MM.1S (cell line): ENCODE measurements at regions not wholly inside any gene's neighbourhood (a gene's known extent, or its start where the extent isn't known, plus 50 kb on each side); places are given as distances from the start of the nearest gene placed in this dataset.

Experiments
- DNase-seq: peaks from one replicate; pipeline ENCODE4 v3.0.0-alpha.2; 2015
- H2AFZ ChIP-seq: fragments of 300-600 bp; sonication (generic); 2 replicates; pipeline ENCODE4 v1.6.0; 2016; ENCODE audit warnings: antibody characterized with exemption, low read length
- H3F3A ChIP-seq: fragments of 300-600 bp; sonication (generic); 2 replicates; pipeline ENCODE4 v1.6.1; 2016; ENCODE audit warnings: mild to moderate bottlenecking, antibody characterized with exemption, low read length, moderate library complexity, mixed read lengths; ENCODE audit not compliant: insufficient read depth
- H3K27ac ChIP-seq: fragments of 300-600 bp; sonication (generic); 2 replicates; pipeline ENCODE4 v1.5.1; 2016; ENCODE audit warnings: mild to moderate bottlenecking, low read length
- H3K27me3 ChIP-seq: fragments of 300-600 bp; sonication (generic); replicated peaks from 2 replicates; pipeline ENCODE4 v1.6.0; 2016; ENCODE audit warnings: low read length; ENCODE audit not compliant: insufficient read depth
- H3K36me3 ChIP-seq: fragments of 300-600 bp; sonication (generic); replicated peaks from 2 replicates; pipeline ENCODE4 v1.6.1; 2016; ENCODE audit warnings: mild to moderate bottlenecking, low read length, mixed read lengths; ENCODE audit not compliant: insufficient read depth
- H3K4me1 ChIP-seq: fragments of 300-600 bp; sonication (generic); 2 replicates; pipeline ENCODE4 v1.6.1; 2016; ENCODE audit warnings: low read length, mixed read lengths
- H3K4me2 ChIP-seq: fragments of 300-600 bp; sonication (generic); 2 replicates; pipeline ENCODE4 v1.6.0; 2016; ENCODE audit warnings: low read depth, low read length
- H3K4me3 ChIP-seq: fragments of 300-600 bp; sonication (generic); 2 replicates; pipeline ENCODE4 v1.5.1; 2016; ENCODE audit warnings: low read length, mixed read lengths
- H3K79me2 ChIP-seq: fragments of 300-600 bp; sonication (generic); 2 replicates; pipeline ENCODE4 v1.6.1; 2016; ENCODE audit warnings: mixed run types, low read length, mixed read lengths
- H3K9ac ChIP-seq: fragments of 300-600 bp; sonication (generic); 2 replicates; pipeline ENCODE4 v1.6.1; 2016; ENCODE audit warnings: low read length, mixed read lengths
- H3K9me2 ChIP-seq: fragments of 300-600 bp; sonication (generic); replicated peaks from 2 replicates; pipeline ENCODE4 v1.6.1; 2016; ENCODE audit warnings: mild to moderate bottlenecking, low read length, mixed read lengths; ENCODE audit not compliant: insufficient read depth
- H3K9me3 ChIP-seq: fragments of 300-600 bp; sonication (generic); replicated peaks from 2 replicates; pipeline ENCODE4 v1.6.1; 2016; ENCODE audit warnings: mild to moderate bottlenecking, low read length, mixed read lengths; ENCODE audit not compliant: insufficient read depth
- H4K20me1 ChIP-seq: fragments of 300-600 bp; sonication (generic); 2 replicates; pipeline ENCODE4 v1.6.1; 2016; ENCODE audit warnings: mild to moderate bottlenecking, low read length, moderate library complexity, mixed read lengths; ENCODE audit not compliant: insufficient read depth
- CTCF ChIP-seq: fragments of 300-600 bp; sonication (generic); IDR thresholded peaks from 2 replicates; pipeline ENCODE4 v1.5.1; 2016; ENCODE audit warnings: antibody characterized with exemption, low read length, mixed read lengths
- EZH2 ChIP-seq: fragments of 300-600 bp; sonication (generic); optimal IDR thresholded peaks from 2 replicates; pipeline ENCODE3; 2017; ENCODE audit warnings: low read depth, mild to moderate bottlenecking, antibody characterized with exemption, low read length, mixed read lengths
- EZH2phosphoT487 ChIP-seq: fragments of 300-600 bp; sonication (generic); IDR thresholded peaks from 2 replicates; pipeline ENCODE4 v1.6.1; 2018; ENCODE audit warnings: antibody characterized with exemption, low read length

GRCh38 chr7:4428526-4428925, 253.6 kb upstream of the FOXK1 start:
- H2AFZ ChIP-seq = no peak overlapping the region
- H3K36me3 ChIP-seq = no peaks in the 10 kb centered on the region
- no peaks in the 10 kb centered on the region for H3K4me1 ChIP-seq
- H3K9ac ChIP-seq = no peak overlapping the region
- no peaks in the 10 kb centered on the region for H3K27me3 ChIP-seq
- H3K9me2 ChIP-seq = no peaks in the 10 kb centered on the region
- H4K20me1 ChIP-seq = no peaks in the 10 kb centered on the region
- DNase-seq = no peak
- no peaks in the 10 kb centered on the region for H3K79me2 ChIP-seq
- H3K27ac ChIP-seq = no peak overlapping the region
- no peaks in the 10 kb centered on the region for H3K9me3 ChIP-seq
- no peak overlapping the region for H3K4me2 ChIP-seq
- TF ChIP-seq EZH2phosphoT487 (no peak), EZH2 (no peak), CTCF (no peak)
- H3K4me3 ChIP-seq = no peak overlapping the region
- no peaks in the 10 kb centered on the region for H3F3A ChIP-seq

GRCh38 chr7:4430227-4430626, 251.9 kb upstream of the FOXK1 start:
- Histone ChIP-seq H3F3A (no peaks in the 10 kb centered on the region), H3K4me1 (no peaks in the 10 kb centered on the region), H3K9ac (no peak overlapping the region), H3K36me3 (no peaks in the 10 kb centered on the region), H2AFZ (no peak overlapping the region), H3K4me2 (no peak overlapping the region), H3K27ac (no peak overlapping the region), H3K4me3 (no peak overlapping the region), H3K9me3 (no peaks in the 10 kb centered on the region), H3K9me2 (no peaks in the 10 kb centered on the region), H4K20me1 (no peaks in the 10 kb centered on the region), H3K27me3 (no peaks in the 10 kb centered on the region), H3K79me2 (no peaks in the 10 kb centered on the region)
- DNase-seq = no peak
- no peak for TF ChIP-seq EZH2phosphoT487
- TF ChIP-seq EZH2 = no peak
- TF ChIP-seq CTCF = no peak

- TF ChIP-seq CTCF (no peak), EZH2 (no peak), EZH2phosphoT487 (no peak)
- Histone ChIP-seq H3K9ac (no peak overlapping the region), H3K4me3 (no peak overlapping the region), H3F3A (no peaks in the 10 kb centered on the region), H4K20me1 (no peaks in the 10 kb centered on the region), H3K4me1 (no peaks in the 10 kb centered on the region), H3K4me2 (no peak overlapping the region), H3K79me2 (no peaks in the 10 kb centered on the region), H3K36me3 (no peaks in the 10 kb centered on the region), H3K9me2 (no peaks in the 10 kb centered on the region), H3K27ac (no peak overlapping the region), H3K9me3 (no peaks in the 10 kb centered on the region), H2AFZ (no peak overlapping the region), H3K27me3 (no peaks in the 10 kb centered on the region)
- no peak for DNase-seq
Observed at GRCh38 chr7:4434306-4434705, 247.8 kb upstream of the FOXK1 start.
